HG03565 (cell line): ENCODE measurements at regions not wholly inside any gene's neighbourhood (a gene's known extent, or its start where the extent isn't known, plus 50 kb on each side); places are given as distances from the start of the nearest gene placed in this dataset.
"Not testable (repeated sequence)": the region's sequence is repeated elsewhere in the genome, so short reads cannot be mapped to it uniquely, and the experiment has no call there.

Source experiments
- ATAC-seq: cut with Tn5 transposase; IDR thresholded peaks from one replicate; pipeline ENCODE4 v1.9.1; 2021; ENCODE audit warnings: mild to moderate bottlenecking, moderate library complexity; ENCODE audit not compliant: unreplicated experiment

DNA sequence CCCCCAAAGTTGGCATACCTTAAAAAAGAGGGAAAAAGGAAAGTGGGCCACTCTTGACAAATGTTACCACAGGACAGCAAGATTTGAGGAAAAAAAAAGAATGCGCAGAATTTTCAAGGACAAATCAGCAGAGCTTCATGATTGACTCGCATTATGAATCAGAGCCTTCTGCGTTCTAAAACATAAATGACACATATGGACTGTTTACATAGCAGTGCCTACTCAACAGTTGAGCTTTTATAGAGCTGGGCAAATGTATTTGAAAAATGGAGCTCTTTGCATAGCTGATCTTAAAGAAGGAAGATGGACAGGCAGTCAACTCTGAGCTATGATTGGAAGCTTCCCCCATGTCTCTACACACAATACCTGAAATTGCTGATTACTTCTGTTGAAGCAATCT lies 213.2 kb upstream of the NT5E start:
- no peak for ATAC-seq

DNA sequence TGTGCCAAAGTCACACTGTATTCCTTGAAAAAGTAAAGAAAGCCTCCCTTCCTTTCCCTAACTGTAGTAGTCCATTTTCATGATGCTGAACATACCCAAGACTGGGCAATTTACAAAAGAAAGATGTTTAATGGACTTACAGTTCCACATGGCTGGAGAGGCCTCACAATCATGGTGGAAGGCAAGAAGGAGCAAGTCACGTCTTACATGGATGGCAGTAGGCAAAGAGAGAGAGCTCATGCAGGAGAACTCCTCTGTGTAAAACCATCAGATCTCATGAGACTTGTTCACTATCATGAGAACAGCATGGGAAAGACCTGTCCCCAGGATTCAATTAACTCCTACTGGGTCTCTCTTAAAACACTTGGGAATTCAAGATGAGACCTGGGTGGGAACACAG lies 222.5 kb upstream of the NT5E start:
- ATAC-seq = not testable (repeated sequence)

DNA sequence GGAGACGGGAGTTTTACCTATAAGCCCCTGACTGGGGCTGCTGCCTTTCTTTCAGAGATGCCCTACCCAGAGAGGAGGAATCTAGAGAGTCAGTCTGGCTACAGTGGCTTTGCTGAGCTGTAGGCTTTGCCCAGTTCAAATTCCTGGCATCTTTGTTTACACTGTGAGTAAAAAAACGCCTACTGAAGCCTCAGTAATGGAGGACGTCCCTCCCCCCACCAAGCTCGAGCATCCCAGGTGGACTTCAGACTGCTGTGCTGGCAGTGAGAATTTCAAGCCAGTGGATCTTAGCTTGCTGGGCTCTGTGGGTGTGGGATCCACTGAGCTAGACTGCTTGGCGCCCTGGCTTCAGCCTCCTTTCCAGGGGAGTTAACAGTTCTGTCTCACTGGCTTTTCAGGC lies 237.1 kb upstream of the NT5E start:
- not testable (repeated sequence) for ATAC-seq

DNA sequence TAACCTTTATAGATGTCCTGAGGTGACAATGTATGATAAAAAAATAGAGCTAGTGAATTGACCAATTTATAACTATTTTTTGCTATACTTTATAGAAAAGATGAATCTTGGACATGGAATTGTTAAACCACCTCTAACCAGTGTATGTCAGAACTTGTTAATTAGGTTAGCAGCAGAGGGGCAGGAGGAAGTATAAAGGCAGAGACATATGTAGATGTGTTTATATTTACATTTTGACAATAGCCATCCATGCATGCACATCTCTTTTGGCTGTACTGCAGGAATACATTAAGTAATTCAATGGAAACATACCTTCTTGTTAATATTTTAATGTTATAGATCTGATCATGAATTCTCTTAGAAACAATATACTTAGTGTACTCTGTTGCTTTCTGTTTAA lies 254.6 kb upstream of the NT5E start:
- no peak for ATAC-seq

DNA sequence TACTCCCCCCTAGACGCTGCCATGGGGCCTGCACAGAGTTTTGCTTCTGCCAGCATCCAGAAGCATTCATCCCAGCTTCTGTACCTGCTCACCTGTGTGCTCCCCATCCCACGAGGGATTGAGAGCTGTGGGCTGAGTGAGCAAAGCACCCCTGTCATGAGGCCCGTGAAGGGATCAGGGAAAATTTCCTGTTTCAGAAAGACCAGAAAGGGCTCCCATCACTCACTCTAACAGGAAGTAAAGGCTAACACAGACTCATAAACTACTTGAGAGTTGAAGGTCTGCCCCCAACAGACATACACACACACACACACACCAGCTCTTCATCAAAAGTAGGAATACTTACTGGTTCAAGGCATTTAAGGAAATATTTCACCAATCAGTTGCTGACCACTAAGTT lies 256.5 kb upstream of the NT5E start:
- ATAC-seq = no peak

DNA sequence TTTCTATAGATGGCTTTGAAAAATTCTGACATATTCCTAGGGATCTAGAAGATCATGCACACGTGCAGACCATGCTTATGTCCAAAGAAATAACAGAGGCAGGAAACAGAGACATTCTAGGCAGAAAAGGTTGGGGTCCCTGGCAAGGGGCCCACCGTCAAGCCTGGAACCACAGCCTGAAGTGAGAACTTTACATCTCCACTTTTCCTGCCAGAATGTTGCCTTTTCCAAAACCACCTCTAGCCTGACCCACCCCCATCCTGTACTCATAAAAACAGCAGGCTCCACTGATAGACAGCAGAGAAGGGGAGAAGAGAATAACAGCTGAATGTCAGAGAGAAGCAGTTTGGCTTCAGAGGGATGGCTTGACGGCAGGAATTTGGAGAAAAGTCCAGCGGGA lies 257.3 kb upstream of the NT5E start:
- no peak for ATAC-seq

DNA sequence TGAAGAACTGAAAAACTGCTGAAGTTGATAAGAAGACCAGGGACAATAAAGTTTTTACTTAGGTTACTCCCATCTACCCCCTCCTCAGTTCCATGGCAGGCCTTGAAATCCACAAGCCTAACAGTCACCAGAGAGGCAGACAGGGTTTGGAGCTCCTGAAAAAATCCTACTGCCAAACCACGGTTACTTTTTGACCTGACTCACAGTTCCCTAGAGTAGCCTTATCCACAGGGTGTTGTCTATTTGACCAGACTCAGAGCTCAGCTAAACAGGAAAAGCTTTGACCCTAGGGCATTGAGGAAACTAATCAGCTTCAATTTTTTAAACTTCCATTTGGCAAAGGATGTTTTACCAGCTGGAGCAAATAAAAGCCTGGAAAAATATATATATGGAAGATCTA lies 257.7 kb upstream of the NT5E start:
- ATAC-seq = no peak

DNA sequence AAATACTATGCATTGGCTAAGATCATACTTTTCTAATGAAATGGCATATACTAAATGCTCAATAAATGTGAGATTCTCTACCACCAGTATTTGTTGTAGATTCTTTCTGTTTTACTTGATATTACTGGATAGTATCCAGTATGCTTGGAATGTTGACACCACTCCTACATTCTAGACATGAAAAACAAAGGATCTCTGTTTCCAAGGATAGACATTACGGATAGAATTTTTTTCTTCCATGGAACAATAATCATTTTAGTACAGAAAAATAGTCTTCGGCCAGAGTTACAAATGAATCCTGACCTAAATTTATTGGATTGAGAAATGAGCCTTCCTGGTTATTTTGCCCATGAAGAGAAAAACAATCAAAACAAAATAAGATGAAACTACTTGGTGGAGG lies 258.2 kb upstream of the NT5E start:
- no peak for ATAC-seq

DNA sequence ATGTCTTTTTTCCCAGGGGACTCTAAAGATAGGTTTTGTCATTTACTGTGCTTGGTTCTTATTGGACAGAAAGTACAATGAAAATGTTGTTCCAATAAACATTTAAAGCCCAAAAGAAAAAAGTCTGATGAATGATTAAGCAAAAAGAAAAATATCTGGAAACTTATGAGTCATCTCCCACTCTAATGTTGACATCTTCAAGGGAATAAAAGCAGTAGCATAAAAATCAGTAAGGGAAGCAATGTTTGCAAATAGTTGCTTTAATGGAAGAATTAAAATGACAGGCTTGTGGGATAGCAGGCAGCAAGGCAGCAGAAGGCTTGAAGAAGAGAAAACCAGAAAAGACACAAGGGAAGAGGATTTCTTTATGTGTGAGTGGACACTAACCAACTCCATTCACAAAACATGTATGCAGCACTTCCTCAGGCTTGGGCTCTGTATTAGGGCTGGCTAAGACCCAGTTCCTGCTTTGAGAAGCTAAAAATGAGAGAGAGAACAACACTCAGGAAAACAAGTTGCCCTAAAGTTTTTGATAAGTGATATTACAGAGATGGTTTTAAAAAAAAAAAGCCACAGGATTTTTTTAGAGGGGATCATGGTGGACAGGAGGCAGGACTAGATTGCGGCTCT lies 263.2 kb upstream of the NT5E start:
- no peak for ATAC-seq

DNA sequence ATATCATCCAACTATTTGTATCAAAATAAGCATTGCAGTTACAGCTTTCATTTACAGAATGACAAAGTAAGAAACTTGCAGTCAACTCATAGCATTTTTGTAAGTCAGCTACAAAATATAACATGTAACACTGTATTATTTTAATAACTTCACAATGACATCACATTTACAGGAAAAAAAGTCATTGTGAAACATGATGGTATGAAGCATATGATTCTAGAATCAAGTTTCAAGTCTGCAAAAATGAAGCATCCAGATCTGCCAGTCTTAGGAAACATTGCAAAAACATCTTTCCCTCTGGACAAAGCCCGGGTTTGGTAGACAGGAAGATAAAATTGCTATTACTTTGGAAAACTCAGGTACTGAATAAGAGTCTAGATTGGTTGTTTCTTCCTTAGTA lies 263.9 kb upstream of the NT5E start:
- no peak for ATAC-seq

DNA sequence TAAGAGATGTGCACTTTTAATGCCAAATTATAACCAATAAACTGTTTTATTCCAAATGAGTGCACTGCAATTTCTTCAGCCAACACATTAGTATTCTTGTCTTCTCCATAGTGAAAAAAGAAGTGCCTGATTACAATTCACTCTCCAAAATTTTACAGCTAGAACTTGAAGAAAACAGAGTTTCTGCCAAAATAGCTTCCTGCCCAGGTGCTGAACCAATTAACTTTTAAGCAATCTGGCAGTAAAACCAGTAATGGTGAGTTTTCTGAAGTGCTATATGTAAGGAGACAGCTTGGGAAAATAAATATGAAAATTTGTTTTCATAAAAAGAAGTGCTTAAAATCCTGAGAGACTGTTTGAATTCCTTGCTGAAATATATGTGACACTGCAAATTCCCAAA lies 266.0 kb upstream of the NT5E start:
- no peak for ATAC-seq

DNA sequence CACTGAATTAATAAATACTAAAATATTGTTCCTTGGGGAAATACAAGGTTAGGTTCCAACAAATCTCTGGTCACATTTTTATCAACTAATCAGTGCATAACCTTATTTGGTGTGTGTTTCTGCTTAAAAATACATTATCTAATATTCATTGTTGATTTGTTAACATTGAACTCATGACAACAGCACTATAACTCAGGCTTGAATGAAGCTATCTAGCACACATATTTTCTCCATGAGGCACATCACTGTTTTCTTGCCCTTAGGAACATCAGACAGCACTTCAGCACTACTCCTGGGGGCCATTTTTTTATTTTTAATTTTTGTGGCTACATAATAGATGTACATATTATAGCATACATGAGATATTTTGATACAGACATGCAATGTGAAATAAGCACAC lies 277.2 kb upstream of the NT5E start:
- no peak for ATAC-seq

DNA sequence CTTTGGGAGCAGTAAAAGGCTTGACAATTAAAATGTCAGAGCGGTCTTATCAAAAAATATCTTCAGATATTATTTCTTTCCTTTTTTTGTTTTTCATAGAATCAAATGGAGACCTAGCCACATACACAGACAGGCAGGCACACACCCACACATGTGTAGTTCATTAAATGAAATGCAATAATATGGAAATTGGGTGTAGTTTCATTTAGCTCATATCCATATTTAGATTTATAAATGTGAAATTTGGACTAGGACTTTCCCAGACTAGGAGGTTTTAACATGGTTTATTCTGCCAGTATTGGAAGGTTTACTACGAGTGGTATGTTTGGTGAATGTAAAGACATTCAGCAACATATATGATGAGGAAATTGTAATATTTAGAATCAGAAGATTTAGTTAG lies 277.7 kb upstream of the NT5E start:
- no peak for ATAC-seq

DNA sequence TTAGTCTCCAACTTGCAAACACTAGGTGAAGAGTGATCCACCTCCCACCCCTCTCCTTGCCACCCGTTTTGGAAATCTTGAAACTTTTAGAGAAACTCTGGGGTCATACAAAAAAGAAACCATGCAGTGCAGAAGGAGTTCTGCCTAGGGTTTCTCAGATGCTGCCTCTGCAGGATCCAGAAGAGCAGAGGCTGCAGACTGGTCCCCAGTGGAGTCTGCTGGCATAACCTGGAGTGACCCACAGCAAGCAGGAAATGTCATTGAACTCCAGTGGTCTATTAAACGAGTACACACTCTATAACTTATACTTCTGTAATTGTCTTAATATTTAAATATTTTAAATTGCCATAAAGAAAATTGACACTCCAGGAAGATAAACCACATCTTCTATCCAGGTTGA lies 280.7 kb upstream of the NT5E start:
- no peak for ATAC-seq

DNA sequence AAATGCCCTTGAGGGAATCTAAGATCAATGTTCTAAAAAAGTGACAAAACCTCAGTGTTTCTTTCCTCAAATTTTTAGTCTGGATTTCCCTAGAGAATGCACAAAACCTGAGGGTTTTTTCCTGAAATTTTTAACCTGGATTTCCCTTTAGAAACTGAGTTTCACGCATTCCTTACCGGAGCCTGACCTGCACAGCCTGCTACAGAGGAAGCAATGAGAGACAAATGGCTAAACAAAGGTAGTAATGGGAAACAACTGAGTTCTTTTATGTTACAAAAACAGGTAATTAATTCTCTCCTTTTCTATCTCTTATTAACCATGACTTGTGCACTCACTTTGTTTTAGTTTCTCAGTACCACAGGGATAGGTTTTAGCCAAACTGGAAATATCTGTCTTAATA lies 281.7 kb upstream of the NT5E start:
- no peak for ATAC-seq

DNA sequence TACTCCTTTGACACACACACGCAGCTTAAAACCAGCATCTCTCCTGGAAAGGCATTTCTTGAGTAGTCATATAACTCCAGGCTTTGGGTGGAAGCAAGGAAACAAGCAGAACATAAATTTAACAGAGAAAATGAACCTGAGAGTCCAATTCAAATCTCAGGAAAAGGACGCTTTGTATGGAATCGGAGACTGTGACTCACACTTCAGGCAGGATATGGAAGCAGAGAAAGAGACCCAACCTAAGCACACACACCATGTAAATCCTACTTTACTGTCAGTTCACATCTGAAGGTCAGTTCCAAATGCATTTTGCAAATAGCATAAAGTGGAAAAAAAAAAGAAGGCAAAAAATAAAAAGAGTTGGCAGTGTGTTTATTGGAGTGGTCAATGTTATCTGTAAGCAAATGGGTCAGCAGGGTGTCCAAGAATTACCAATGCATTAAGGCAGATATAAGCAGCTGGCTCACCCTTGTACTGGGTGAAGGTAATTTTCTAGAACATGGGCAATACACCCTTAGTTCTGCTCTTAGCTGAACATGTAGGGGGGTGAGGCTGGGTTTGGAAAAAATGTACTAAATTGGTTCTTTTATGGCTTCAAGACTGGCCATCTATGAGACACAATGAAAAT lies 283.7 kb upstream of the NT5E start:
- no peak for ATAC-seq

DNA sequence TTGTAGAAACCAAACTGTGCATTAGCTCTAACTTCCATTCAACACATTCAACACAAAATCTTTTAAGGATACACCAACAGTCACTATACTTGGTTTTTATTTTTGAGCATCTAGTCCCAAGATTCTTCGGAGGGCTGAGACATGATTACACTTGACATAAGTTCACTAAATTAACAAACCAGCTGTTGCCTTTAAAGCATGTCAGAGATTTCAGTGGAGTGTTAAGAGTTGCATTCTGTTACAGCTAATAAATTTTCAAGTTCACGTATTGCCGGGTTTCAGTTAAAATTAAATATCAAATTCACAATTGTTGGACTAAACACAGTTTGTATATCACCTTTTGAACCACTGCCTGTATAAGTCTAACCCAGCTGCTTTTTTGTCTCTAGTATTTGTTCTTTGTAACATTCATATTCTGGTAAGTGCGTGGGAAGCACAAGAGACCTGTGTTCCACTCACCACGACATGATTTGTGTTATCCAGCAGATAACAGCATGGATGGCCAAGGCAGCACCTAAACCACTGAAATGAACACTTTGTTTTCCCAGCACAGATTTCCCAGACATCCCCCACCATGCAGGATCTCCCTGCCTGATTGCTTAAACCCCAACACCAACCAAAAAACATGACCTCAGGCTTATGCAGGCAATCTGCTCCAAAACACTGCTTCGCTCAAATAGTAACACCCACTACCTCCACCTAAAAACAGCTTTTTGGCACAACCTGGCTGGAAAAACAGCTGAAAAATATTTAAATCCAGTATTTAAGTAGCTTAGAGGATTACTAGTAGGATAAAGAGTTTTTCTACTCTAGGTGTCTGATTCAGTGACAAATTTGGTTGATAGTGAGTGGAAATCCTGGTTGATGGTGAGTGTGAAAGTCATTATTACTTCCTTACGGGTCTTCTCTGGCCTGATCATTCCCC lies 286.5 kb upstream of the NT5E start:
- no peak for ATAC-seq

DNA sequence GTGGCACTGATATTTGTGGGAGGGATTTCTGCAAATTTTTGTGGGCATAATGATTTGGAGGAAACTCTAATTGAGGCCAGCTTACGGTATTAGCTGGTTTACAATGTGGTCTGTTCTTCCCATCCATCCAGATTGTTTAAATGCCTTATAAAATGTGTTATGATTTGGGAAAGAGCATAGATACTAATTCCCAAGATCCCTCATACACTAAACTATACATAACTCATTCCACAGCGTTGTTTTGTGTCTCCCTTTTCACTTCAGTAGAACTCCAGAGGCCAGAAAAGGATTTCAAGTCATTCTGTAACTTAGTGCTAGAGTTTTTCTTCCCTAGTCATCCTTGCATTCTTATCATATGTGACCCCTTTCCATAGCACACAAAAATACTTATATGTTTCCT lies 292.6 kb upstream of the NT5E start:
- no peak for ATAC-seq

DNA sequence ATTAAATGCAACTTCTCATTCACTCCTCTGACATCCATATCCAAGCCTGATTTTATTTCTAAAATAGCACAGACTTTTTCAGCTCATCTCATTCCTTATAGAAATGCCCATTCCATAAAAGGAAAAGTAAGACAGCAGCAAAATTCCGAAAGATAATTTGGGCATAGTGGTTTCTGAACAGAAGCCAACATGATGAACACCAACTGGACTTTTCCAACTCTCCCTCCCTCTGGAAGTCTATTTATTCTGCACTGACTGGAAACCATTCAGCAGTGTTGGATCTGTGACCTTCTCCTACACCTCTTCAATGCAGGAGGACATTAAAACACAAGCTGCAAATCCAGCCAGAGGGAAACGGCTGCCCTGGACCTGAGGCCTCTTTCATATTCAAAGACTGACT lies 306.2 kb upstream of the NT5E start:
- ATAC-seq = no peak

DNA sequence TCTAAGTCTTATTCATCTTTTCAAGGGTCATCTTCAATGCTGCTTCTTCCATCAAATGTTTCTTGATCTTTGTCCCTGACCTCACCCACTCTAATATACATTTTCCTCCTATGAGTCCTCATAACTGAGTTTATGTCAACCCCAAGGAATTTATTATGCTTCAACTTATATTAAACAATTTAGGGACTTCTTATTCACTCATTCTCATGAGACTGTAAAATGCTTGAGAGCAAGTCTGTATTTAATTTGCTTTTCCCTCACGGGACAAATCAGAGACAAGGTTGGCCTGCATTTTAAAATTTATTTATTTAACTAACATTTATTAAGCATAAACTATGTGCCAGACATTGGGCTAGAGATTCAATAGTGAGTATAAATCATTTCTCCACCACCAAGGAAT lies 312.0 kb upstream of the NT5E start:
- no peak for ATAC-seq

DNA sequence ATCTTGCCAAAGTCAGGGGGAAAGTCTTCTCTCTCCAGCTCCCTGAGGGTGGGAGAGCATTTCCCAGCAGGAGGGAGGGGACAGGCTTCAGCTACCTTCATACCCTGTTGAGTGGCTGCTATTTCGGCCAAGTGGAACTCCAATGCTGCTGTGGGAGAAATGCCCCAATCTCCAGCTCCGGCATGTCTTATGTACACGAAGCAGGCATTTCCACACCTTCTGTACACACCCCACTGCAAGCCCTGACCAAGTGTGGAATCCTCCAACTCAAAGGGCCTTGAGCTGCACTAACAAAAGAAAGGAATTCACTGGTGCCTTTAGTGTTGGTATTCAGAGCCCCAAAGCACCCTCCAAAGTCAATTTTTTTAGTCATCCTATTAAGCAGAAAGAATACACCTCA lies 313.6 kb upstream of the NT5E start:
- ATAC-seq = no peak
